Lung (tissue), 11 donors: ENCODE measurements at regions not wholly inside any gene's neighbourhood (a gene's known extent, or its start where the extent isn't known, plus 50 kb on each side); places are given as distances from the start of the nearest gene placed in this dataset.

Experiments
- ATAC-seq: fragments of 200-7000 bp; cut with Tn5 transposase; one replicate; pipeline ENCODE4 v1.9.1; 2020; ENCODE audit warnings: moderate number of reproducible peaks; ENCODE audit not compliant: insufficient read depth, low FRiP score
- DNase-seq, 3 donors: peaks; one replicate each; pipeline ENCODE4 v3.0.0-alpha.2; 2013 to 2017
- H3K27ac ChIP-seq, 2 donors: one replicate each; pipeline ENCODE4 v1.5.1; 2013; ENCODE audit warnings: mild to moderate bottlenecking in 2 of 2, moderate library complexity in 2 of 2, control low read depth in 1 of 2, inconsistent platforms in 1 of 2, low read depth in 1 of 2, low read length in 1 of 2
- H3K27me3 ChIP-seq, 3 donors: one replicate each; pipeline ENCODE4 v1.5.1; 2013; ENCODE audit warnings: low read length in 2 of 3; ENCODE audit not compliant: control insufficient read depth in 3 of 3, insufficient read depth in 3 of 3
- H3K36me3 ChIP-seq, 4 donors: one replicate each; pipeline ENCODE4 v1.5.1; 2013; ENCODE audit warnings: low read length in 4 of 4, mild to moderate bottlenecking in 1 of 4, moderate library complexity in 1 of 4; ENCODE audit not compliant: control insufficient read depth in 4 of 4, insufficient read depth in 4 of 4
- H3K4me1 ChIP-seq, 5 donors: one replicate each; pipeline ENCODE4 v1.5.1; 2013; ENCODE audit warnings: low read length in 5 of 5, mild to moderate bottlenecking in 2 of 5, moderate library complexity in 1 of 5; ENCODE audit not compliant: control insufficient read depth in 5 of 5, insufficient read depth in 5 of 5
- H3K4me3 ChIP-seq: one replicate; pipeline ENCODE4 v1.5.1; 2013; ENCODE audit warnings: mild to moderate bottlenecking, control low read depth, moderate library complexity
- H3K9ac ChIP-seq, 2 donors: one replicate each; pipeline ENCODE4 v1.5.1; 2013; ENCODE audit warnings: low read length in 2 of 2, control low read depth in 1 of 2; ENCODE audit not compliant: insufficient read depth in 1 of 2
- H3K9me3 ChIP-seq, 4 donors: one replicate each; pipeline ENCODE4 v1.5.1; 2013; ENCODE audit warnings: low read length in 3 of 4, mild to moderate bottlenecking in 1 of 4, moderate library complexity in 1 of 4; ENCODE audit not compliant: control insufficient read depth in 4 of 4, insufficient read depth in 3 of 4
- CTCF ChIP-seq: IDR thresholded peaks from 2 replicates; pipeline ENCODE4 v1.5.1; 2012; ENCODE audit warnings: mild to moderate bottlenecking; ENCODE audit errors: control extremely low read depth, extremely low read depth
- WGBS, 2 donors: extraction: QIAGEN DNeasy Blood & Tissue Kit; methylation state at CpG; one replicate each; pipeline ENCODE4 v1.1.7; 2013; 5-methylcytosine and 5-hydroxymethylcytosine counted together
- donor health status: control.
- donor health status: control.
- donor health status: Bipolar disorder and iron deficiency.
- donor health status: healthy.
- donor health status: DM: yes; HTN: yes; CAD: no.

DNA sequence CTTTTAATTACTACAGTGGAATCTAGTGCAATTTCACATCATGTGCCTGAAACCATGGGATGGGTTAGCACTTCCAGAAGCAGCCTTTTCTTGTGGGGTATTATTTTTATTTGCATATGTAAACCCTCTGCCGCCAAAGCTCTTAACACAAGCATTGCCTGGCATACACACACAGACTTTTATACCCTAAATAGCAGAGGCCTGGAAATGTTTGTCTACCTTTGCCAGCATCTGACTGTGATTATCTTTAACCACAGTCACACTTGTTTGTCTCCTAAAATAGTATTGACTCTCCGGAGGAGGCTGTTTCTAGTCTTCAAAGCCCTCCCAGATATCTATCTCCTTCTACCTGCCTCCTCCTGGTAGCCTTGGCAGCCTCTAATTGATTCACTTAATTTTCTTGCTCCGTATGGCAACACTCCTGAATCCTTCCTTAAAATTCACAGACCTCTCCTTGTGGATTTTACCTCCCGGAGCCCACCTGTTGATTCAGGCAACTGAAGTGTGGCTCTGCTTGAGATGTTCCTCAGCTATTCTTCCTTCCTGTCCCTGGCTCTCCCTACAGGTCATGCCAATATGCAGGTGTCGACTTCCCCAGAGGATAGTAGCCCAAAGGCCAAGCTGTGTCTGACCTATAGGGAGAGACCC lies 127.1 kb upstream of the UMPS start:
- Histone ChIP-seq H3K27ac (peak overlapping the region in 1 of 2 donors; percentile 73), H3K4me1 (peaks cover 0 to 28% (median 0%) of the 10 kb centered on the region in 5 donors), H3K9ac (no peak overlapping the region), H3K4me3 (no peak overlapping the region), H3K9me3 (no peaks in the 10 kb centered on the region), H3K27me3 (no peaks in the 10 kb centered on the region), H3K36me3 (no peaks in the 10 kb centered on the region)
- DNase-seq, result no peak
- no peak for TF ChIP-seq CTCF
- 71 to 72% methylated on average over 5 of the region's 5 CpGs for WGBS, 2 donors
- no peak for ATAC-seq

DNA sequence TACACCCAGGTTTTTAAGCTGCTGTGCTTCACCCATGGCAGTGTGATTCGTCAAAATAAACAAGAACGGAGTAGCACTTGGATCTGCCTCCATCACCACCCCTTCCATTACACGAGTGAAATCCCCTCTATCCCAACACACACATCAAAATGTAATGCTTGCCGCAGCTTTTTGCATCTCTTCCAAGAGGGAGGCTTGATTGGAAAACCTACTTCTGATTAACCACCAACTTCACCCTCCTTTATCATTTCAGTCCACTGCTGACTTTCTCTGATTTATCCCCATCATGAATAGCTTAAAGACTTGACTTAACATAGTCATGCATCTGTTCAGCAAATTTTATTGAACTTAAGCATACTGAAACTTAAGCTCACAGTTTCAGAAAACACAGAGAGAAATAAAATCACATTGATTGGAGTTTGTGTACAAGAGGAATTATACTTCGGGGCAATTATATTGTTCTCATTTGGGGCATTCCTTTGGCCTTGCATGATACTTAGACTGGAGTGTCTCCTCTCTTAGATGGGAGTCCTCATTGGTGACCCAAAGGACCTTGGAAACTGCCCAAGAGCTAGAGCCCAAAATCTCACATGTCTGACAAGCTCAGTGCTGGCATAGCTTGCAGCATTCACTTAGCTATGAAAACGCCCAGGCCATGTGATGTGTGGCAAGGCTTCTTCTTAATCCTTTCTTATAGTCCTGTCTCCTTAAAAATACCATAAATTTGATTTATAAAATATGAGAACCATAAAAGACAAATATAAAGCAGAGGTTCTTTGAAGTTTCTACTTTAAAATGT lies 124.3 kb upstream of the UMPS start:
- WGBS, 2 donors, result 57 to 67% methylated on average over 6 of the region's 6 CpGs
- Histone ChIP-seq H3K4me3 (no peak overlapping the region), H3K9me3 (no peaks in the 10 kb centered on the region), H3K9ac (peak overlapping the region in 1 of 2 donors; percentile 25), H3K27me3 (no peaks in the 10 kb centered on the region), H3K27ac (peak overlapping the region in 1 of 2 donors; percentile 26), H3K36me3 (no peaks in the 10 kb centered on the region), H3K4me1 (peaks cover 0 to 20% (median 0%) of the 10 kb centered on the region in 5 donors)
- TF ChIP-seq CTCF, result no peak
- peak in 1 of 3 donors; percentile 18 for DNase-seq
- ATAC-seq, result no peak

DNA sequence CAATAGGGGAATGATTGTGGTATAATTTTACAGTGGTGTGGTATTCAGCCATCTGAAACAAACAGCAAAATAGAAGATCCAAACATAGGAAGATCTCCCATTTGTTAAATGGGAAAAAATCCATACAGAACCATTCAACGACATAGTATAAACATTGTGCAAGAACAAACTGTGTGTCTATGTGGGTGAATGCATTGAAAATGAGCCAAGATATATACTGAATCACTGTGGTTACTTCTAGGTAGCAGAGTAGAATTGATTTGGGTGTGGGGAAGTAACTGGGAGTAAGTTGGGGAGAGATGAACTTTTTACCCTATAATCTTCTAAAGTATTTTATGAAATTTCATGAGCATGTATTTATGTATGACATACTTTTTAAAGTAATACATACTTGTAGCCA lies 123.1 kb upstream of the UMPS start:
- no peak overlapping the region for H3K4me3 ChIP-seq
- ATAC-seq (no peak), DNase-seq (peak in 1 of 3 donors; percentile 18)
- H3K9ac ChIP-seq, result no peak overlapping the region
- H3K36me3 ChIP-seq, result no peaks in the 10 kb centered on the region
- H3K27ac ChIP-seq, result no peak overlapping the region
- TF ChIP-seq CTCF, result no peak
- peaks cover 0 to 17% (median 0%) of the 10 kb centered on the region in 5 donors for H3K4me1 ChIP-seq
- 41 to 43% methylated on average over 1 of the region's 1 CpG for WGBS, 2 donors
- no peaks in the 10 kb centered on the region for H3K9me3 ChIP-seq
- H3K27me3 ChIP-seq, result no peaks in the 10 kb centered on the region
